Right lobe of liver (tissue), 6 donors: ENCODE measurements at regions not wholly inside any gene's neighbourhood (a gene's known extent, or its start where the extent isn't known, plus 50 kb on each side); places are given as distances from the start of the nearest gene placed in this dataset.
A peak's percentile ranks its signal among the peaks of the same experiment; 100 is the strongest.

Experiments used
- ATAC-seq, 4 donors: fragments of 200-7000 bp; cut with Tn5 transposase; one replicate each; pipeline ENCODE4 v1.9.1; 2020; ENCODE audit warnings: mild to moderate bottlenecking in 4 of 4, moderate library complexity in 4 of 4
- DNase-seq, 3 donors: peaks; one replicate each; pipeline ENCODE4 v3.0.0-alpha.2; 2020
- H3K27ac ChIP-seq, 3 donors: fragments of 200-600 bp; one replicate each; pipeline ENCODE4 v1.8.0; 2022
- H3K27me3 ChIP-seq, 2 donors: fragments of 200-600 bp; one replicate each; pipeline ENCODE4 v1.8.0; 2022
- H3K36me3 ChIP-seq, 4 donors: fragments of 200-600 bp; sonication (generic) in 1 of 4; one replicate each; pipeline versions ENCODE4 v1.5.1 to v1.8.0; 2017 to 2022; ENCODE audit warnings: control low read depth in 1 of 4
- H3K4me1 ChIP-seq, 4 donors: fragments of 200-600 bp; sonication (generic) in 1 of 4; one replicate each; pipeline versions ENCODE4 v1.5.1 to v1.8.0; 2017 to 2022; ENCODE audit warnings: control low read depth in 1 of 4
- H3K4me3 ChIP-seq, 3 donors: fragments of 200-600 bp; one replicate each; pipeline ENCODE4 v1.8.0; 2022
- H3K9me3 ChIP-seq, 4 donors: fragments of 200-600 bp; sonication (generic) in 1 of 4; one replicate each; pipeline versions ENCODE4 v1.5.1 to v1.8.0; 2017 to 2022; ENCODE audit warnings: control low read depth in 1 of 4
- POLR2A ChIP-seq: fragments of 450-650 bp; IDR thresholded peaks from one replicate; pipeline ENCODE4 v1.6.1; 2017; ENCODE audit warnings: antibody characterized with exemption, mild to moderate bottlenecking
- WGBS: methylation state at CpG from one replicate; pipeline ENCODE4 v1.1.6; 2018; ENCODE audit warnings: low coverage, low lambda C conversion rate; ENCODE audit not compliant: insufficient coverage; ENCODE audit errors: missing lambda C conversion rate; 5-methylcytosine and 5-hydroxymethylcytosine counted together
- intact Hi-C, 2 donors: fragments of 100-400 bp; cut with DNase I; formaldehyde crosslinking; loops; one replicate each; pipeline versions ENCODE4 v1.11.2 to v1.14.1; 2022
- TF ChIP-seq, protein P1 (sequence below), 4 donors: fragments of 200-600 bp in 3 of 4; fragments of 450-650 bp in 1 of 4; IDR thresholded peaks; one replicate each; pipeline versions ENCODE4 v1.5.1 to v1.8.0; 2016 to 2022; ENCODE audit warnings: antibody characterized with exemption in 4 of 4, mild to moderate bottlenecking in 2 of 4
- donor health status: DM: no; HTN: yes; CAD: no.
- donor health status: DM: no; HTN: no; CAD: no.
- donor health status: DM: no; HTN: no; CAD: no.
- donor health status: DM: no; HTN: yes; CAD: no.
- donor health status: DM: no; HTN: yes; CAD: no.

- intact Hi-C loops = no loop called here
- Histone ChIP-seq H3K4me1 (no peaks in the 10 kb centered on the region), H3K36me3 (no peaks in the 10 kb centered on the region), H3K27me3 (no peaks in the 10 kb centered on the region), H3K4me3 (no peak overlapping the region), H3K9me3 (no peaks in the 10 kb centered on the region), H3K27ac (no peak overlapping the region)
- ATAC-seq (no peak), DNase-seq (no peak)
- TF ChIP-seq, protein P1, sequence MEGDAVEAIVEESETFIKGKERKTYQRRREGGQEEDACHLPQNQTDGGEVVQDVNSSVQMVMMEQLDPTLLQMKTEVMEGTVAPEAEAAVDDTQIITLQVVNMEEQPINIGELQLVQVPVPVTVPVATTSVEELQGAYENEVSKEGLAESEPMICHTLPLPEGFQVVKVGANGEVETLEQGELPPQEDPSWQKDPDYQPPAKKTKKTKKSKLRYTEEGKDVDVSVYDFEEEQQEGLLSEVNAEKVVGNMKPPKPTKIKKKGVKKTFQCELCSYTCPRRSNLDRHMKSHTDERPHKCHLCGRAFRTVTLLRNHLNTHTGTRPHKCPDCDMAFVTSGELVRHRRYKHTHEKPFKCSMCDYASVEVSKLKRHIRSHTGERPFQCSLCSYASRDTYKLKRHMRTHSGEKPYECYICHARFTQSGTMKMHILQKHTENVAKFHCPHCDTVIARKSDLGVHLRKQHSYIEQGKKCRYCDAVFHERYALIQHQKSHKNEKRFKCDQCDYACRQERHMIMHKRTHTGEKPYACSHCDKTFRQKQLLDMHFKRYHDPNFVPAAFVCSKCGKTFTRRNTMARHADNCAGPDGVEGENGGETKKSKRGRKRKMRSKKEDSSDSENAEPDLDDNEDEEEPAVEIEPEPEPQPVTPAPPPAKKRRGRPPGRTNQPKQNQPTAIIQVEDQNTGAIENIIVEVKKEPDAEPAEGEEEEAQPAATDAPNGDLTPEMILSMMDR (IDR thresholded peaks at IDR 0.05) = no peak
- no peak for TF ChIP-seq POLR2A
- 88% methylated on average over 4 of the region's 6 CpGs for WGBS
Measured at GRCh38 chr2:149716687-149717086, 129.1 kb upstream of the MMADHC start.

- no peak overlapping the region for H3K4me3 ChIP-seq
- H3K27me3 ChIP-seq = no peaks in the 10 kb centered on the region
- DNase-seq (no peak), ATAC-seq (peak in 1 of 4 donors; percentile 23)
- H3K27ac ChIP-seq = no peak overlapping the region
- TF ChIP-seq, protein P1 (IDR thresholded peaks at IDR 0.05) = no peak
- no peak for TF ChIP-seq POLR2A
- H3K36me3 ChIP-seq = no peaks in the 10 kb centered on the region
- H3K4me1 ChIP-seq = no peaks in the 10 kb centered on the region
- no peaks in the 10 kb centered on the region for H3K9me3 ChIP-seq
- intact Hi-C loops = no loop called here
- WGBS = 83% methylated on average over 2 of the region's 2 CpGs
Measured at GRCh38 chr2:149715894-149716293, 128.3 kb upstream of the MMADHC start.

- Histone ChIP-seq H3K36me3 (no peaks in the 10 kb centered on the region), H3K9me3 (no peaks in the 10 kb centered on the region), H3K27me3 (no peaks in the 10 kb centered on the region), H3K4me1 (no peaks in the 10 kb centered on the region), H3K27ac (no peak overlapping the region), H3K4me3 (no peak overlapping the region)
- DNase-seq (no peak), ATAC-seq (peak; percentile 82 to 90 (median 86))
- intact Hi-C loops = no loop called here
- TF ChIP-seq POLR2A = no peak
- TF ChIP-seq, protein P1 (IDR thresholded peaks at IDR 0.05) = peak; percentile 46 to 53 (median 52)
- WGBS = 62% methylated on average over 3 of the region's 3 CpGs
Measured at GRCh38 chr2:149715005-149715592, 127.5 kb upstream of the MMADHC start.

GRCh38 chr2:149709496-149710263 lies 122.1 kb upstream of the MMADHC start:
- Histone ChIP-seq H3K27ac (no peak overlapping the region), H3K4me3 (no peak overlapping the region), H3K27me3 (no peaks in the 10 kb centered on the region), H3K36me3 (no peaks in the 10 kb centered on the region), H3K4me1 (no peaks in the 10 kb centered on the region), H3K9me3 (no peaks in the 10 kb centered on the region)
- DNase-seq = no peak
- no peak for ATAC-seq
- TF ChIP-seq, protein P1 (IDR thresholded peaks at IDR 0.05) = no peak
- no peak for TF ChIP-seq POLR2A
- 76% methylated on average over 8 of the region's 8 CpGs for WGBS
- intact Hi-C loops = no loop called here
